H9 (cell line): ENCODE measurements at regions not wholly inside any gene's neighbourhood (a gene's known extent, or its start where the extent isn't known, plus 50 kb on each side); places are given as distances from the start of the nearest gene placed in this dataset.

Experiments used
- DNase-seq: peaks from one replicate; pipeline ENCODE4 v3.0.0-alpha.2; 2017
- H2AFZ ChIP-seq: one replicate; pipeline ENCODE4 v1.6.1; 2013; ENCODE audit warnings: mild to moderate bottlenecking, low read length, control low read depth, moderate library complexity
- H2AK5ac ChIP-seq: 2 replicates; pipeline ENCODE4 v1.6.1; 2013; ENCODE audit warnings: low read length, control low read depth, mixed read lengths; ENCODE audit not compliant: insufficient read length
- H2BK120ac ChIP-seq: one replicate; pipeline ENCODE4 v1.6.1; 2013; ENCODE audit warnings: low read depth, mild to moderate bottlenecking, low read length, control low read depth, inconsistent platforms; ENCODE audit not compliant: poor library complexity, severe bottlenecking
- H2BK12ac ChIP-seq: 2 replicates; pipeline ENCODE4 v1.6.1; 2013; ENCODE audit warnings: low read length, control low read depth, mixed read lengths, low read depth; ENCODE audit not compliant: insufficient read length
- H2BK15ac ChIP-seq: 2 replicates; pipeline ENCODE4 v1.6.1; 2013; ENCODE audit warnings: low read depth, low read length, control low read depth
- H2BK20ac ChIP-seq: one replicate; pipeline ENCODE4 v1.6.1; 2013; ENCODE audit warnings: low read depth, mild to moderate bottlenecking, low read length, control low read depth, inconsistent platforms; ENCODE audit not compliant: poor library complexity, severe bottlenecking
- H2BK5ac ChIP-seq: 2 replicates; pipeline ENCODE4 v1.6.1; 2013; ENCODE audit warnings: low read length, control low read depth, mixed read lengths; ENCODE audit not compliant: insufficient read length
- H3K14ac ChIP-seq: 2 replicates; pipeline ENCODE4 v1.6.1; 2013; ENCODE audit warnings: low read length, control low read depth; ENCODE audit not compliant: insufficient read depth
- H3K18ac ChIP-seq: 2 replicates; pipeline ENCODE4 v1.6.1; 2013; ENCODE audit warnings: low read depth, mild to moderate bottlenecking, mixed read lengths, low read length, control low read depth; ENCODE audit not compliant: insufficient read length
- H3K23ac ChIP-seq: 2 replicates; pipeline ENCODE4 v1.6.1; 2013; ENCODE audit warnings: low read length, control low read depth, mixed read lengths, low read depth; ENCODE audit not compliant: insufficient read length
- H3K23me2 ChIP-seq: 2 replicates; pipeline ENCODE4 v1.6.1; 2013; ENCODE audit warnings: low read depth, mild to moderate bottlenecking, mixed read lengths, low read length, control low read depth; ENCODE audit not compliant: insufficient read length, poor library complexity, severe bottlenecking
- H3K27ac ChIP-seq: 2 replicates; pipeline ENCODE4 v1.5.1; 2013; ENCODE audit warnings: low read length, control low read depth, mixed read lengths, low read depth; ENCODE audit not compliant: insufficient read length
- H3K27me3 ChIP-seq: 2 replicates; pipeline ENCODE4 v1.6.1; 2013; ENCODE audit warnings: low read length, control low read depth, inconsistent platforms; ENCODE audit not compliant: insufficient read depth
- H3K4ac ChIP-seq: 2 replicates; pipeline ENCODE4 v1.6.1; 2013; ENCODE audit warnings: low read depth, mild to moderate bottlenecking, control low read depth, inconsistent platforms, low read length, moderate library complexity
- H3K4me1 ChIP-seq: 2 replicates; pipeline ENCODE4 v1.6.1; 2013; ENCODE audit warnings: low read length, control low read depth, inconsistent platforms; ENCODE audit not compliant: insufficient read depth
- H3K4me2 ChIP-seq: 2 replicates; pipeline ENCODE4 v1.6.1; 2013; ENCODE audit warnings: low read length, control low read depth, mixed read lengths; ENCODE audit not compliant: insufficient read length, insufficient read depth
- H3K56ac ChIP-seq: 2 replicates; pipeline ENCODE4 v1.6.1; 2013; ENCODE audit warnings: low read depth, mild to moderate bottlenecking, mixed read lengths, low read length, control low read depth; ENCODE audit not compliant: insufficient read length
- H3K79me1 ChIP-seq: 2 replicates; pipeline ENCODE4 v1.6.1; 2013; ENCODE audit warnings: low read depth, mild to moderate bottlenecking, moderate library complexity, low read length, control low read depth, inconsistent platforms; ENCODE audit not compliant: insufficient read depth, poor library complexity, severe bottlenecking
- H3K79me2 ChIP-seq: 2 replicates; pipeline ENCODE4 v1.6.1; 2013; ENCODE audit warnings: low read length, control low read depth, inconsistent platforms; ENCODE audit not compliant: insufficient read depth
- H3K9ac ChIP-seq: 2 replicates; pipeline ENCODE4 v1.6.1; 2013; ENCODE audit warnings: low read length, control low read depth, mixed read lengths; ENCODE audit not compliant: insufficient read length; ENCODE audit errors: extremely low read depth
- H3K9me3 ChIP-seq: one replicate; pipeline ENCODE4 v1.6.1; 2013; ENCODE audit warnings: low read depth, low read length, inconsistent platforms; ENCODE audit not compliant: control insufficient read depth
- H3T11ph ChIP-seq: one replicate; pipeline ENCODE4 v1.6.1; 2013; ENCODE audit warnings: mild to moderate bottlenecking, low read length, control low read depth, inconsistent platforms
- H4K20me1 ChIP-seq: one replicate; pipeline ENCODE4 v1.6.1; 2013; ENCODE audit not compliant: control insufficient read depth, insufficient read length, insufficient read depth
- H4K5ac ChIP-seq: 2 replicates; pipeline ENCODE4 v1.6.1; 2013; ENCODE audit warnings: low read depth, mild to moderate bottlenecking, mixed read lengths, low read length, control low read depth; ENCODE audit not compliant: insufficient read length
- H4K8ac ChIP-seq: replicated peaks from 2 replicates; pipeline ENCODE4 v1.6.1; 2013; ENCODE audit warnings: low read length, control low read depth, mixed read lengths, low read depth; ENCODE audit not compliant: insufficient read length
- H4K91ac ChIP-seq: 2 replicates; pipeline ENCODE4 v1.6.1; 2013; ENCODE audit warnings: low read depth, mild to moderate bottlenecking, moderate library complexity, mixed read lengths, low read length, control low read depth; ENCODE audit not compliant: insufficient read length
- H3K27ac Mint-ChIP-seq, 3 experiments: 2 replicates in 2 of 3; 3 replicates in 1 of 3; pipeline ENCODE4 v1.8.0; 2020 to 2021; ENCODE audit warnings: mixed read lengths in 3 of 3, mild to moderate bottlenecking in 1 of 3, moderate library complexity in 1 of 3
- H3K27me3 Mint-ChIP-seq: 2 replicates; pipeline ENCODE4 v1.8.0; 2021; ENCODE audit warnings: low read depth, mild to moderate bottlenecking, moderate library complexity, mixed read lengths
- H3K36me3 Mint-ChIP-seq, 3 experiments: 2 replicates in 2 of 3; 3 replicates in 1 of 3; pipeline ENCODE4 v1.8.0; 2020 to 2021; ENCODE audit warnings: low read depth in 3 of 3, mixed read lengths in 3 of 3; ENCODE audit not compliant: insufficient read depth in 1 of 3
- H3K4me1 Mint-ChIP-seq, 2 experiments: 2 replicates each; pipeline ENCODE4 v1.8.0; 2020; ENCODE audit warnings: mixed read lengths in 2 of 2
- H3K4me3 Mint-ChIP-seq, 2 experiments: 2 replicates in 1 of 2; 3 replicates in 1 of 2; pipeline ENCODE4 v1.8.0; 2020 to 2021; ENCODE audit warnings: mild to moderate bottlenecking in 2 of 2, mixed read lengths in 2 of 2, moderate library complexity in 1 of 2
- H3K9me3 Mint-ChIP-seq, 2 experiments: 2 replicates in 1 of 2; 3 replicates in 1 of 2; pipeline ENCODE4 v1.8.0; 2020; ENCODE audit warnings: mild to moderate bottlenecking in 2 of 2, mixed read lengths in 2 of 2, moderate library complexity in 1 of 2
- CTCF ChIP-seq: fragments of 200-600 bp; sonication (generic); conservative IDR thresholded peaks from 3 replicates; pipeline ENCODE4 v1.8.0; 2021; ENCODE audit warnings: antibody characterized with exemption, mild to moderate bottlenecking
- WGBS: extraction: QIAGEN DNeasy Blood & Tissue Kit; methylation state at CpG from one replicate; pipeline ENCODE4 v1.1.7; 2013; ENCODE audit warnings: missing lambda C conversion rate, low lambda C conversion rate, mixed read lengths; ENCODE audit not compliant: insufficient read length; ENCODE audit errors: extremely low coverage; 5-methylcytosine and 5-hydroxymethylcytosine counted together

GRCh38 chr16:56012482-56012811 is 137.3 kb upstream of the CES5A start:
- H3K23me2 ChIP-seq, result no peaks in the 10 kb centered on the region
- no peak overlapping the region for H2AK5ac ChIP-seq
- H4K20me1 ChIP-seq, result no peaks in the 10 kb centered on the region
- H2BK12ac ChIP-seq, result no peak overlapping the region
- no peak overlapping the region for H3K4me2 ChIP-seq
- H3K9me3 ChIP-seq, result no peaks in the 10 kb centered on the region
- no peaks in the 10 kb centered on the region for H3K79me1 ChIP-seq
- H3K18ac ChIP-seq, result no peak overlapping the region
- H3K4ac ChIP-seq, result no peak overlapping the region
- no peak overlapping the region for H3T11ph ChIP-seq
- H3K36me3 Mint-ChIP-seq, result no peaks in the 10 kb centered on the region
- H3K27me3 ChIP-seq, result no peaks in the 10 kb centered on the region
- H3K14ac ChIP-seq, result no peak overlapping the region
- H3K9me3 Mint-ChIP-seq, result no peaks in the 10 kb centered on the region
- no peak overlapping the region for H2BK20ac ChIP-seq
- TF ChIP-seq CTCF, result no peak
- no peak overlapping the region for H3K23ac ChIP-seq
- no peak overlapping the region for H4K8ac ChIP-seq
- H2BK120ac ChIP-seq, result no peak overlapping the region
- WGBS, result no CpG with 5 or more reads among the region's 3 CpGs
- H2BK5ac ChIP-seq, result no peak overlapping the region
- peaks cover 40% of the 10 kb centered on the region for H3K27me3 Mint-ChIP-seq
- no peaks in the 10 kb centered on the region for H3K79me2 ChIP-seq
- H2AFZ ChIP-seq, result no peak overlapping the region
- H3K4me3 Mint-ChIP-seq, result no peak overlapping the region
- H3K9ac ChIP-seq, result no peak overlapping the region
- H3K4me1 ChIP-seq, result no peaks in the 10 kb centered on the region
- DNase-seq, result no peak
- no peak overlapping the region for H3K27ac ChIP-seq
- H4K91ac ChIP-seq, result no peak overlapping the region
- peaks cover 8% of the 10 kb centered on the region in 2 experiments; a peak in 1 of 4 replicates for H3K4me1 Mint-ChIP-seq
- H4K5ac ChIP-seq, result no peak overlapping the region
- no peak overlapping the region for H3K27ac Mint-ChIP-seq
- no peak overlapping the region for H3K56ac ChIP-seq
- no peak overlapping the region for H2BK15ac ChIP-seq
